HG02759 (cell line): ENCODE measurements at regions not wholly inside any gene's neighbourhood (a gene's known extent, or its start where the extent isn't known, plus 50 kb on each side); places are given as distances from the start of the nearest gene placed in this dataset.

ENCODE experiments used
- ATAC-seq: cut with Tn5 transposase; IDR thresholded peaks from one replicate; pipeline ENCODE4 v1.9.1; 2021; ENCODE audit warnings: mild to moderate bottlenecking, moderate library complexity; ENCODE audit not compliant: unreplicated experiment

GRCh38 chr20:40545478-40545877, 143.6 kb downstream of the MAFB start:
- ATAC-seq = no peak

- ATAC-seq = no peak
Measured at GRCh38 chr20:40542065-40542464, 147.0 kb downstream of the MAFB start.

- ATAC-seq = no peak
Measured at GRCh38 chr20:40540166-40540565, 148.9 kb downstream of the MAFB start.

- ATAC-seq = no peak
Measured at GRCh38 chr20:40538131-40538530, 150.9 kb downstream of the MAFB start.

GRCh38 chr20:40536808-40537207, 152.2 kb downstream of the MAFB start:
- ATAC-seq = no peak

GRCh38 chr20:40535816-40536215, 153.2 kb downstream of the MAFB start:
- ATAC-seq = no peak

- ATAC-seq = no peak
Measured at GRCh38 chr20:40532103-40532502, 156.9 kb downstream of the MAFB start.

- no peak for ATAC-seq
Measured at GRCh38 chr20:40525351-40525750, 163.7 kb downstream of the MAFB start.

- ATAC-seq = no peak
Measured at GRCh38 chr20:40524071-40524470, 165.0 kb downstream of the MAFB start.

GRCh38 chr20:40522405-40522804, 166.6 kb downstream of the MAFB start:
- ATAC-seq = no peak

GRCh38 chr20:40521962-40522361, 167.1 kb downstream of the MAFB start:
- no peak for ATAC-seq

GRCh38 chr20:40519918-40520317, 169.1 kb downstream of the MAFB start:
- ATAC-seq = no peak

GRCh38 chr20:40512994-40513393, 176.0 kb downstream of the MAFB start:
- ATAC-seq = no peak

- no peak for ATAC-seq
Measured at GRCh38 chr20:40512591-40512990, 176.4 kb downstream of the MAFB start.

- no peak for ATAC-seq
Measured at GRCh38 chr20:40511478-40511877, 177.6 kb downstream of the MAFB start.

GRCh38 chr20:40510622-40511021, 178.4 kb downstream of the MAFB start:
- no peak for ATAC-seq

- no peak for ATAC-seq
Measured at GRCh38 chr20:40508821-40509220, 180.2 kb downstream of the MAFB start.

GRCh38 chr20:40506537-40506939, 182.5 kb downstream of the MAFB start:
- ATAC-seq = no peak

- ATAC-seq = no peak
Measured at GRCh38 chr20:40503119-40503518, 185.9 kb downstream of the MAFB start.

- no peak for ATAC-seq
Measured at GRCh38 chr20:40502576-40502975, 186.5 kb downstream of the MAFB start.

GRCh38 chr20:40499391-40499790, 189.6 kb downstream of the MAFB start:
- ATAC-seq = no peak

GRCh38 chr20:40497899-40498691, 190.9 kb downstream of the MAFB start:
- no peak for ATAC-seq

GRCh38 chr20:40495956-40496355, 193.1 kb downstream of the MAFB start:
- ATAC-seq = no peak
